Omental fat pad (tissue), 3 donors: ENCODE measurements at regions not wholly inside any gene's neighbourhood (a gene's known extent, or its start where the extent isn't known, plus 50 kb on each side); places are given as distances from the start of the nearest gene placed in this dataset.
"Not testable (repeated sequence)": the region's sequence is repeated elsewhere in the genome, so short reads cannot be mapped to it uniquely, and the experiment has no call there.

Source experiments
- ATAC-seq: fragments of 150-250 bp; one replicate; pipeline ENCODE4 v1.9.1; 2016; ENCODE audit warnings: mild to moderate bottlenecking, moderate library complexity; ENCODE audit not compliant: low FRiP score
- DNase-seq: peaks from one replicate; pipeline ENCODE4 v3.0.0-alpha.2; 2019; ENCODE audit warnings: low spot score
- TF ChIP-seq, protein P1 (sequence below), 3 donors: fragments of 450-650 bp; IDR thresholded peaks; one replicate each; pipeline ENCODE4 v1.5.1; 2016 to 2017; ENCODE audit warnings: antibody characterized with exemption in 3 of 3, mild to moderate bottlenecking in 3 of 3, moderate library complexity in 2 of 3

DNA sequence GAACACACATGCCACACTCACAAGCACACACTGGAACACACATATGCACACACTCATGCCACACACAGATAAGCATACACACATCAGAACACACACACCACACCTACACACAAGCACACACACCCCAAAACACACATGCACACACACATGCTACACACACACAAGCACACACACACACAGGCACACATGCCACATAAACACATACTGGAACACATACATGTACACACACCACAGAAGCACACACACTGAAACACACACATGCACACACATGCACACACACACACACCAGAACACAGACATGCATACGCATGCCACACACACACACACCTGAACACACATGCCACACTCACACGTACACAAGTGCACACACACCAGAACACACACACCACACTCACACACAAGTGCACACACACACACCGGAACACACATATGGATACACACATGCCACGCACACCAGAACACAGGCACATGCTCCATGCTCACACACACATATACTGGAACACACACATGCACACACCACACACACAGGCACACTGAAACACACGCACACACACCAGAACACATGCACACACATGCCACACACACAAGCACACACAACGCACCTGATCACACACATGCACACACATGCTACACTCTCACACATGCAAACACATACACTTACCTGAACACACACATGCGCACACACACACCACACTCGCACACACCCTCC lies 78.0 kb upstream of the IRX4 start:
- ATAC-seq (no peak), DNase-seq (no peak)
- TF ChIP-seq, protein P1, sequence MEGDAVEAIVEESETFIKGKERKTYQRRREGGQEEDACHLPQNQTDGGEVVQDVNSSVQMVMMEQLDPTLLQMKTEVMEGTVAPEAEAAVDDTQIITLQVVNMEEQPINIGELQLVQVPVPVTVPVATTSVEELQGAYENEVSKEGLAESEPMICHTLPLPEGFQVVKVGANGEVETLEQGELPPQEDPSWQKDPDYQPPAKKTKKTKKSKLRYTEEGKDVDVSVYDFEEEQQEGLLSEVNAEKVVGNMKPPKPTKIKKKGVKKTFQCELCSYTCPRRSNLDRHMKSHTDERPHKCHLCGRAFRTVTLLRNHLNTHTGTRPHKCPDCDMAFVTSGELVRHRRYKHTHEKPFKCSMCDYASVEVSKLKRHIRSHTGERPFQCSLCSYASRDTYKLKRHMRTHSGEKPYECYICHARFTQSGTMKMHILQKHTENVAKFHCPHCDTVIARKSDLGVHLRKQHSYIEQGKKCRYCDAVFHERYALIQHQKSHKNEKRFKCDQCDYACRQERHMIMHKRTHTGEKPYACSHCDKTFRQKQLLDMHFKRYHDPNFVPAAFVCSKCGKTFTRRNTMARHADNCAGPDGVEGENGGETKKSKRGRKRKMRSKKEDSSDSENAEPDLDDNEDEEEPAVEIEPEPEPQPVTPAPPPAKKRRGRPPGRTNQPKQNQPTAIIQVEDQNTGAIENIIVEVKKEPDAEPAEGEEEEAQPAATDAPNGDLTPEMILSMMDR (IDR thresholded peaks at IDR 0.05), result no peak

DNA sequence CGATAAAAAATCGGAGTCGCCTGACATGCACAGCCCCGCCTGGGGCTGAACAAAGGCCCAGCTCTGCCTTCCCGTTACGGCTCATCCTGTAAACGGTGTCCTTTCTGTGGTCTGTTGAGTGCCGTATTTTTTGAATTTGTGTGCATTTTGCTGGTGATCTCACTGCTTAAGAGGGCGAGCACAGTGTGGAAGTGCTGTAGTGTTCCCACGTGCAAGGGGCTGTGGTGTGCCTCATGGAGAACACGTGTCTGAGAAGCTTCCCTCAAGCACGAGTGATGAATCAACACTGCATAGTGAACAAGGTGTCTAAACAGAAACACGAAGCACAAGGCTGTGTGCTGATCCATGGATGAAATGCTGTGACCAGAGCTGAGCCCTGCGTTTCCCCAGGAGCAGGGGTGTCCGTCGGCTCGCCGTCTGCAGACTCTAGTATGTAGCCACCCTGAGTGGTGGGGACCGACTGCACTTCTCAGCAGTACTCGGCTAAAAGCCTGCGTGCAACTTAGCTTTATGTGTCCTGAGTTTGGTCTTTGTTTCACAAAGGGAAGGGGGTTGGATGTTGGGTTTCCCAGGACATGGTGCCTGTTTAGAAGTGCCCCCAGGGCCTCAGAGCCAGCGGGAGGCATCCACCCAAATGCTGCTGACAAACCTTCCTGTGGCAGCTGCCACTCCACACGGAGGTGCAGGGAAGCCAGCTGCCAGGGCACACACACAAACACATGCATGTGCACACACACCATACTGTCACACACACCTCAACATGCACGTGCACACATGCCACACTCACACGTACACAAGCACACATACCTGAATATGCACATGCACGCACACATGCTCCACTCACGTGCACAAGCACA lies 77.2 kb upstream of the IRX4 start:
- ATAC-seq (no peak), DNase-seq (no peak)
- TF ChIP-seq, protein P1 (IDR thresholded peaks at IDR 0.05), result no peak

DNA sequence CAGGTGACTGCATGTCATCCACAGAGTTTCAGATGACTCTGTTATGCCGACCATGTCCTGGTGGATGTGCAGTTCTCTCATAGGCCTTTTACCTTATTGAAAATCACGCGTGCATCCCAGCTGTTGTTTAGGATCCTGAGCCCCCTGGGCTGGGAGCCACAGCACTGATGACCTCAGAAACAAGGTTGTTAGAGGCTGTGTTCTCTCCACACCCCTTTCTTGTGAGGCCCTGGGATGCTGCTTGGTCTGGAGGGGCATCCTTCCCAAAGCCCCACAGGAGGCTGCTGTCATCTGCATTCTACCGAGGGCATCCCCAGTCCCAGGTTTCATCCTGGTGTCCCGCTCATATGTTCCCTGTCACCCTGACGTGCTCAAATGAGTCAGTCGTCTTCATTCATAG lies 76.5 kb upstream of the IRX4 start:
- no peak for ATAC-seq
- DNase-seq, result no peak
- TF ChIP-seq, protein P1 (IDR thresholded peaks at IDR 0.05), result no peak

DNA sequence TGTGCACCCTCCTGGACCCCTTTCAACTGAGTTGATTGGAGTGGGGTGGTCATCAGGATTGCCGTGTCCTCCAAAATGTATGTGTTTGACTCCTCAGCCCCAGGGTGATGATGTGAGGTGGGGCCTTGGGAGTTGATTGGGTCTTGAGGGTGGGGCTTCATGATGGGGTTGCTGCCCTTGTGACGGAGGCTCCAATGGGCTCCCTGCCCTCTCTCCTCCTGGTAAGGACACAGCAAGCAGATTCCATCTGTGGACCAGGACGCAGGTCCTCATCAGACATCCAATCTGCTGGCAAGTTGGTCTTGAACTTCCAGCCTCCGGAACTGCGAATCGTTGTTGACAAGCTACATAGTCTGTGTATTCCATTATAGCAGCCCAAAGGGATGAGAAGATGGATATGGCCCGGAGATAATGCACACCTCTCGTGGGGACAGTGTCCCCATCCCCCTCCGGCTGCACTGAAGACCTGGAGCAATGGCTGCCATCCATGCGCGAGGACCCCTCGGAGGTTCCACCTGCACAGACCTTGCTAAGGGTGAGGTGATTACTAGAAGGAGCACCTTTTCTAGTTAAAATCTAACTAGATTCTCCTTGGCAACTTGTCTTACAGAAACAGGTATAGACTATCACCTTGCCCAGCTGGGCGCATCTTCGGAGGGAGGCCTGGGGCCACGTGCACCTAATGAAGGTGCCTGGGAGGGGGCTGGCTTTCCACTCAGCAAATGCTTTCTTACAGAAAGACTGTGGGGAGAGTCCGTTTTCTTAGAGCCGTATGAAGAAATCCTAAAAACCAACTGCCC lies 75.7 kb upstream of the IRX4 start:
- DNase-seq (no peak), ATAC-seq (no peak)
- TF ChIP-seq, protein P1 (IDR thresholded peaks at IDR 0.05), result no peak

DNA sequence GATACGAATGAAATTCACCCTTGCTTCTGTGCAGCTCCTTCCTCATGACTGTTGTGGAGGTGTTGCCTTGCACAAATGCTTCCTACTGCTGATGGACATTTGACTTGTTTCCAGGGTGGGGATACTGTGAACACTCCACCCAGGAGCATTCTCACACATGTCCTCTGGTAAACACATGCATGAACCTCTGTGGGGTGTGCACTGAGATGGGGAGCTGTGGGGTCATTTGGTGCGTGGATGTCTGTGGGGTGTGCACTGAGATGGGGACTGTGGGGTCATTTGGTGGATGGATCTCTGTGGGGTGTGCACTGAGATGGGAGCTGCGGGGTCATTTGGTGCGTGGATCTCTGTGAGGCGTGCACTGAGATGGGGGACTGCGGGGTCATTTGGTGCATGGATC lies 72.9 kb upstream of the IRX4 start:
- DNase-seq, result no peak
- TF ChIP-seq, protein P1 (IDR thresholded peaks at IDR 0.05), result no peak
- no peak for ATAC-seq

DNA sequence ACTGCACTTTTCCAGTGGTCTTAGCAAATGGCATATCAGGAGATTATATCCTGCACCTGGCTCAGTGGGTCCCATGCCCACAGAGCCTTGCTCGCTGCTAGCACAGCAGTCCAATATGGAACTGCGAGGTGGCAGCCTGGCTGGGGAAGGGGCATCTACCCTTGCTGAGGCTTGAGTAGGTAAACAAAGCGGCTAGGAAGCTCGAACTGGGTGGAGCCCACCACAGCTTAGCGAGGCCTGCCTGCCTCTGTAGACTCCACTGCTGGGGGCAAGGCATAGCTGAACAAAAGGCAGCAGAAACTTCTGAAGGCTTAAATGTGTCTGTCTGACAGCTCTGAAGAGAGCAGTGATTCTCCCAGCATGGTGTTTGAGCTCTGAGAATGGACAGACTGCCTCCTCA lies 71.0 kb upstream of the IRX4 start:
- DNase-seq, ATAC-seq: not testable (repeated sequence)

DNA sequence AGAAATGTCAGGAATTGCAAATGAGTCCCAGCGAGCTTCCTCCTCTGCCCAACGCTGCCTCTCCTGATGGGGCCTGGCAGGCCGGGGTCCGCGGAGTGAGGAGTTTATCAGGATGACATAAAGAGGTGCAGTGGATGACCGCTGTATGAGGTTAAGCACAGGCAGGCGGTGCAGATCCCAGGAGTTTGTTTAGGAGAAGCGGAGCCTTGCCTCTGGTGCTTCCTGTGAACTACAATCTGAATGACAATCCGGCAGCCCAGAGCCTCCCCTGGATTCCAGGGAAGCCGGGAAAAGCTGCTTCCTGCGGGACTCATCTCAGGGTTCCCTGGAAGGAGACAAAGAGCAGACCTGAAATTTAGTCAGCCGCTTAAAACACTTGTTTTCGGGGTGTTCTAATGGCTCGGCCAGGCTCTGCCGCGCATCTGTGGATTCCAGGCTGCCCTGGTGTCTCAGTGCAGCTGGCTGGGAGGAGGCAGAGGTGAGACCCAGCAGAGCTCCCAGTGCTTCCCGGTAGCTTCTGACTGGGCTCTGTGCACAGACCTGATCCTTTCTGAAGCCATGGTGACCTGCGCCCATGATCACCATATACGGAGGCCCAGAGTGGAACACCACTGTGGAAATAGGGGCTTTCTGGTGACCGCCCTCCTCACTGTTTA lies 69.8 kb upstream of the IRX4 start:
- TF ChIP-seq, protein P1 (IDR thresholded peaks at IDR 0.05), result no peak
- DNase-seq, result no peak
- ATAC-seq, result no peak
